Osteoblast (primary cell): ENCODE measurements at regions not wholly inside any gene's neighbourhood (a gene's known extent, or its start where the extent isn't known, plus 50 kb on each side); places are given as distances from the start of the nearest gene placed in this dataset.

Experiments
- DNase-seq: peaks from one replicate; pipeline ENCODE4 v3.0.0; 2011; ENCODE audit warnings: low spot score, mixed read lengths; ENCODE audit not compliant: insufficient read length; ENCODE audit errors: missing footprints
- H2AFZ ChIP-seq: 2 replicates; pipeline ENCODE4 v1.6.0; 2011; ENCODE audit warnings: mild to moderate bottlenecking, low read length
- H3K27ac ChIP-seq: 2 replicates; pipeline ENCODE4 v1.5.1; 2011; ENCODE audit warnings: mild to moderate bottlenecking, low read depth, low read length, moderate library complexity
- H3K27me3 ChIP-seq: 2 replicates; pipeline ENCODE4 v1.6.0; 2012; ENCODE audit warnings: mild to moderate bottlenecking, control low read depth, inconsistent platforms, low read length, moderate library complexity; ENCODE audit not compliant: insufficient read depth
- H3K36me3 ChIP-seq: 2 replicates; pipeline ENCODE4 v1.5.1; 2011; ENCODE audit warnings: mild to moderate bottlenecking, low read length, control low read depth, moderate library complexity; ENCODE audit not compliant: insufficient read depth
- H3K4me1 ChIP-seq: 2 replicates; pipeline ENCODE4 v1.5.1; 2011; ENCODE audit warnings: mild to moderate bottlenecking, low read length, control low read depth, moderate library complexity; ENCODE audit not compliant: insufficient read depth
- H3K4me2 ChIP-seq: 2 replicates; pipeline ENCODE4 v1.6.0; 2011; ENCODE audit warnings: mild to moderate bottlenecking, low read length; ENCODE audit not compliant: insufficient read depth
- H3K4me3 ChIP-seq: fragments of 200-600 bp; sonication (generic); 3 replicates; pipeline ENCODE4 v1.5.1; 2012; ENCODE audit warnings: mild to moderate bottlenecking, low read length, inconsistent platforms; ENCODE audit not compliant: insufficient read depth
- H3K79me2 ChIP-seq: 2 replicates; pipeline ENCODE4 v1.6.0; 2012; ENCODE audit warnings: mild to moderate bottlenecking, low read length, control low read depth, inconsistent platforms; ENCODE audit not compliant: insufficient read depth
- H3K9me3 ChIP-seq: 2 replicates; pipeline ENCODE4 v1.5.1; 2011; ENCODE audit warnings: low read depth, low read length, control low read depth
- H4K20me1 ChIP-seq: 2 replicates; pipeline ENCODE4 v1.6.0; 2012; ENCODE audit warnings: mild to moderate bottlenecking, low read length, control low read depth; ENCODE audit not compliant: insufficient read depth
- TF ChIP-seq, protein P1 (sequence below): IDR thresholded peaks from 2 replicates; pipeline ENCODE4 v1.5.1; 2011; ENCODE audit warnings: mild to moderate bottlenecking, low read depth, low read length, moderate library complexity; ENCODE audit errors: extremely low read depth

DNA sequence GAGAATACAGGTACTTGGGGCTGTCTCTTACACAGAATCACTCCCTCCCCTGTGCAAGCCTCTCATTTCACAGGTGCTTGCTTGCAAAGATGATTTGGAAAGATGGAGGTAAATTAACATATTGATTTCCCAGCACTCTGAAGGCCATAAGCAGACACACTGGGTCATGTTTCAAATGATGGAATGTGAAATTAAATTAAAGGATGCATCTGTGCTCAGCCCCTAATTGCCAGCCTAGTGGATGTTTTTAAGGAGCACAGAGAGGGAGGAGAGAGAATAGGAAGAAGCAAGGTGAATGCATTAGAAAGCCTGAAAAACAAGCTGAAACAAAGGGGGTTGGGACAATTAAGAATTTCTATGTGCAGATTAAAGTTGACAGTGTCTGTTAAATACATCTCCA lies 96.1 kb upstream of the GRIP1 start:
- Histone ChIP-seq H3K4me3 (no peak overlapping the region), H3K4me1 (no peaks in the 10 kb centered on the region), H3K36me3 (no peaks in the 10 kb centered on the region), H3K27me3 (no peaks in the 10 kb centered on the region), H3K79me2 (no peaks in the 10 kb centered on the region), H3K9me3 (no peaks in the 10 kb centered on the region), H3K4me2 (no peak overlapping the region), H3K27ac (no peak overlapping the region), H2AFZ (no peak overlapping the region), H4K20me1 (no peaks in the 10 kb centered on the region)
- DNase-seq, result no peak
- TF ChIP-seq, protein P1, sequence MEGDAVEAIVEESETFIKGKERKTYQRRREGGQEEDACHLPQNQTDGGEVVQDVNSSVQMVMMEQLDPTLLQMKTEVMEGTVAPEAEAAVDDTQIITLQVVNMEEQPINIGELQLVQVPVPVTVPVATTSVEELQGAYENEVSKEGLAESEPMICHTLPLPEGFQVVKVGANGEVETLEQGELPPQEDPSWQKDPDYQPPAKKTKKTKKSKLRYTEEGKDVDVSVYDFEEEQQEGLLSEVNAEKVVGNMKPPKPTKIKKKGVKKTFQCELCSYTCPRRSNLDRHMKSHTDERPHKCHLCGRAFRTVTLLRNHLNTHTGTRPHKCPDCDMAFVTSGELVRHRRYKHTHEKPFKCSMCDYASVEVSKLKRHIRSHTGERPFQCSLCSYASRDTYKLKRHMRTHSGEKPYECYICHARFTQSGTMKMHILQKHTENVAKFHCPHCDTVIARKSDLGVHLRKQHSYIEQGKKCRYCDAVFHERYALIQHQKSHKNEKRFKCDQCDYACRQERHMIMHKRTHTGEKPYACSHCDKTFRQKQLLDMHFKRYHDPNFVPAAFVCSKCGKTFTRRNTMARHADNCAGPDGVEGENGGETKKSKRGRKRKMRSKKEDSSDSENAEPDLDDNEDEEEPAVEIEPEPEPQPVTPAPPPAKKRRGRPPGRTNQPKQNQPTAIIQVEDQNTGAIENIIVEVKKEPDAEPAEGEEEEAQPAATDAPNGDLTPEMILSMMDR, result no peak

DNA sequence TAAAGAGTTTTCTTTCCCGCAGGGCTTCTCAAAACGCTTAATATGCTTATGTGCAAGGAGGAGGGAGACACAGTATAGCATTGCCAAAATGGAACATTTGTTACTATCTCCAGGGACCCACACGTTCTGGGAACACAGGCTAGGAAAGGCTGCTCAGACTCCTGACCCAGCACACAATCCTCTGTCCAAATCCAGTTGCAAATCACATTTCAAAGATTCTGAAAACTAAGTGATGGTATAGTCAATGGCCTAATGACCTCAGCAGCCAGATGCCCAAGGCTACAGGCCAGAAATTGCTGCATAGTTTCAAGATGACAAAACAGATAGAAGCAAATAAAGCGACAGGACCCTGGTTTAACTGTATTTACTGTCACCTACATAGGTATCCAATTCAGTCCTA lies 97.0 kb upstream of the GRIP1 start:
- TF ChIP-seq, protein P1, result no peak
- Histone ChIP-seq H3K4me3 (no peak overlapping the region), H3K4me1 (no peaks in the 10 kb centered on the region), H4K20me1 (no peaks in the 10 kb centered on the region), H3K36me3 (no peaks in the 10 kb centered on the region), H3K9me3 (no peaks in the 10 kb centered on the region), H3K4me2 (no peak overlapping the region), H2AFZ (no peak overlapping the region), H3K79me2 (no peaks in the 10 kb centered on the region), H3K27me3 (no peaks in the 10 kb centered on the region), H3K27ac (no peak overlapping the region)
- DNase-seq, result no peak

DNA sequence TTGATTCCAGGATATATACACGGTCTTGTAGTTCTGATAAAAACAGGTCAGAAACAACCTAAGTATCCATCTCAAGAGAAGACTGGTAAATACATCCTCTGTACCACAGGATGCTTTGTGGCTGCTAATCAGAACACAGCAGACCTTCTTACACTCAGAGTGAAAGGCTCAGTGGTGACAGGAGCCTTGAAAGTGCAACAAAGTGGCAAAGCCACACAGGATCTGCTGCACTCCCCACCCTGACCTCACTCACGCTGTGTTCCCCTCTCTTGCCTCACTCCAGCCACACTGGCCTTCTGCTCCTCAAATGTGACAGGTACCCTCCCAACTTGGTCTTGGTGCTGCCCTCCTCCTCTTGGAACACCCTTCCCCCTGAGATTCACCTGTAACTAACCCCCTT lies 98.1 kb upstream of the GRIP1 start:
- no peaks in the 10 kb centered on the region for H3K27me3 ChIP-seq
- H3K79me2 ChIP-seq, result no peaks in the 10 kb centered on the region
- TF ChIP-seq, protein P1, result no peak
- no peak for DNase-seq
- H3K36me3 ChIP-seq, result no peaks in the 10 kb centered on the region
- no peak overlapping the region for H3K4me3 ChIP-seq
- H4K20me1 ChIP-seq, result no peaks in the 10 kb centered on the region
- H3K9me3 ChIP-seq, result no peaks in the 10 kb centered on the region
- H2AFZ ChIP-seq, result no peak overlapping the region
- H3K27ac ChIP-seq, result no peak overlapping the region
- no peaks in the 10 kb centered on the region for H3K4me1 ChIP-seq
- no peak overlapping the region for H3K4me2 ChIP-seq

DNA sequence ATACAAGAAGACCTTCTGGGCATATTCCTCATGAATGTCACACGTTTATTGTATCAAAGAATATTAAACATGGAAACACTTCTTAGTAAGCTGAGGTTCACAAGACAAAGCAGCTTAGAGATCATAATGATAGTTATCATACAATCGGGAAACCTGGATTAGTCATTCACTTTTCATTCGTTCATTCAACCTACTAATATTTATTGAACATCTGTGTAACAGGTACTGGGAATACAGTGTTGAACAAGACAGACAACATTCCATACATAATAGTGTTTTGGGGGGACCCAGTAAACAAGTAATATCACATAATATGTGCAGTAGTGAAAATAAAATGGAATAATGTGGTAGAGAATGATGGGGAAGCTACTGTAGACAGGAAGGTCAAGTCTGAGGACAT lies 100.6 kb upstream of the GRIP1 start:
- TF ChIP-seq, protein P1, result no peak
- no peaks in the 10 kb centered on the region for H3K27me3 ChIP-seq

More for the DNA sequence above, 100.6 kb upstream of the GRIP1 start:
- DNase-seq, result no peak
- Histone ChIP-seq H3K9me3 (no peaks in the 10 kb centered on the region), H3K27ac (no peak overlapping the region), H3K4me3 (no peak overlapping the region), H4K20me1 (no peaks in the 10 kb centered on the region), H3K4me1 (no peaks in the 10 kb centered on the region), H3K4me2 (no peak overlapping the region), H3K79me2 (no peaks in the 10 kb centered on the region), H3K36me3 (no peaks in the 10 kb centered on the region), H2AFZ (no peak overlapping the region)
